ENCODE measurements at regions not wholly inside any gene's neighbourhood (a gene's known extent, or its start where the extent isn't known, plus 50 kb on each side); places are given as distances from the start of the nearest gene placed in this dataset.

GRCh38 chr11:116234989-116235568, 537.7 kb downstream of the BUD13 start:
- DNase-seq = no peak

GRCh38 chr11:116233561-116233960, 539.2 kb downstream of the BUD13 start:
- no peak for DNase-seq

GRCh38 chr11:116232364-116232828, 540.4 kb downstream of the BUD13 start:
- DNase-seq = no peak

- DNase-seq = peak; percentile 82
These were observed 541.2 kb downstream of the BUD13 start for GRCh38 chr11:116231543-116231942.

- no peak for DNase-seq
These were observed 542.3 kb downstream of the BUD13 start for GRCh38 chr11:116230438-116230837.

GRCh38 chr11:116229236-116229970, 543.4 kb downstream of the BUD13 start:
- no peak for DNase-seq

- DNase-seq = no peak
These were observed 546.1 kb downstream of the BUD13 start for GRCh38 chr11:116226731-116227130.

GRCh38 chr11:116225784-116226585, 546.8 kb downstream of the BUD13 start:
- DNase-seq = no peak

GRCh38 chr11:116225236-116225635, 547.6 kb downstream of the BUD13 start:
- no peak for DNase-seq

GRCh38 chr11:116224889-116225200, 547.9 kb downstream of the BUD13 start:
- DNase-seq = no peak

- DNase-seq = no peak
These were observed 548.5 kb downstream of the BUD13 start for GRCh38 chr11:116224154-116224888.

GRCh38 chr11:116221351-116221750, 551.4 kb downstream of the BUD13 start:
- DNase-seq = no peak

- DNase-seq = no peak
These were observed 553.6 kb downstream of the BUD13 start for GRCh38 chr11:116219171-116219635.

- no peak for DNase-seq
These were observed 555.3 kb downstream of the BUD13 start for GRCh38 chr11:116217441-116217840.

GRCh38 chr11:116217006-116217405, 555.8 kb downstream of the BUD13 start:
- no peak for DNase-seq

GRCh38 chr11:116215471-116216113, 557.2 kb downstream of the BUD13 start:
- no peak for DNase-seq

GRCh38 chr11:116211147-116211546, 561.6 kb downstream of the BUD13 start:
- no peak for DNase-seq

GRCh38 chr11:116210663-116211062, 562.1 kb downstream of the BUD13 start:
- no peak for DNase-seq

- DNase-seq = no peak
These were observed 563.5 kb downstream of the BUD13 start for GRCh38 chr11:116209255-116209654.

- DNase-seq = no peak
These were observed 565.2 kb downstream of the BUD13 start for GRCh38 chr11:116207421-116208141.

- no peak for DNase-seq
These were observed 565.8 kb downstream of the BUD13 start for GRCh38 chr11:116207019-116207418.

- DNase-seq = no peak
These were observed 569.9 kb downstream of the BUD13 start for GRCh38 chr11:116202922-116203321.
